ENCODE measurements at regions not wholly inside any gene's neighbourhood (a gene's known extent, or its start where the extent isn't known, plus 50 kb on each side); places are given as distances from the start of the nearest gene placed in this dataset.

GRCh38 chr14:40213701-40214100 lies 781.5 kb upstream of the FBXO33 start:
- no peak for DNase-seq (ENCODE audit: low spot score in 2 of 2)
- TF ChIP-seq CTCF (IDR thresholded peaks at IDR 0.05) (no peak), POLR2A (IDR thresholded peaks at IDR 0.05) (no peak)
- no peak overlapping the region for H3K4me3 ChIP-seq (ENCODE audit: low read depth, poor library complexity, severe bottlenecking)
- intact Hi-C loops (cut with DNase I; ENCODE audit: low total_unique reads) = no loop called here

DNA sequence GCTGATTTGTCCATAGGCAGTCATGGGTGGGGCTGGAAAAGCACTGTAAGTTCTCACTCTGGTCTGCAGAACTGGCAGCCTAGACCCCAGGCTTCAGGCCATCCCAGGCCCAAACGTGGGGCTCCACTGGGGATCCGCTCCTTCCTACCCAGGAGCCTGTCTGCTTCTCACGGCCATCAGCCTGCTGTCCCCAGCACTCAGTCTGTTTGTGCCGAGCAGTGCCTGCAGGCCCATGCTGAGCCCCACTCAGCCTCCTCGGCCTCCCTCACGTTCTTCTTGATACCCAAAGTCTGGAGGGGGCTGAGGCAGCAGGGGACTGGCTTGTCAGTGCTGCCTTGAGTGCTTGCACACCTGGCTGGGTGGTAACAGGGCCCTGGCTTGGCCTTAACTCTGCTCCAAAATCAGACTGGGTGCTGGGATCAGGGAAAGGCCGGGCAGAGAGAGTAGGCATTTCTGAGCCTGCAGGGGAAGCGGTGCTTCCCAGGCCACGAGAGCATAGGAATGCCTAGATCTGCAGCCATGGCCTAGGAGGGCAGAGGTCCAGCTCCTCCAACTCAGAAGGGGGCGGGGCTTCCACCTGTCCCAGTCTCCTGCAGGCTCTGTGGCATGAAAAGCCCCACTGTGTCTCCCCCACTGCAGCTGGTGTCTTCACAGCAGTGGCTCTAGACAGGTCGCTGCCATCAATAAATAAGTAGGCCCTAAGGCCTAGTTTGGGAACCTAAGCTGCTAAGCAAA lies 772.4 kb upstream of the FBXO33 start:
- no peak for DNase-seq (ENCODE audit: low spot score in 2 of 2)
- whole genome bisulfite sequencing, 2 donors = 76 to 85% methylated on average over 11 of the region's 11 CpGs
- TF ChIP-seq POLR2A (IDR thresholded peaks at IDR 0.05) = no peak
- no peak for TF ChIP-seq CTCF (IDR thresholded peaks at IDR 0.05)
- intact Hi-C loops (cut with DNase I; ENCODE audit: low total_unique reads) = no loop called here
- H3K4me3 ChIP-seq (ENCODE audit: low read depth, poor library complexity, severe bottlenecking) = no peak overlapping the region

GRCh38 chr14:40199101-40199500 lies 766.9 kb upstream of the FBXO33 start:
- 69 to 82% methylated on average over 1 of the region's 1 CpG for WGBS, 2 donors
- intact Hi-C loops (cut with DNase I; ENCODE audit: low total_unique reads) = no loop called here
- H3K4me3 ChIP-seq (ENCODE audit: low read depth, poor library complexity, severe bottlenecking) = no peak overlapping the region
- DNase-seq (ENCODE audit: low spot score in 2 of 2) = no peak
- TF ChIP-seq POLR2A (IDR thresholded peaks at IDR 0.05) (no peak), CTCF (IDR thresholded peaks at IDR 0.05) (no peak)

- H3K4me3 ChIP-seq (ENCODE audit: low read depth, poor library complexity, severe bottlenecking) = no peak overlapping the region
- intact Hi-C loops (cut with DNase I; ENCODE audit: low total_unique reads) = no loop called here
- WGBS, 2 donors = 44 to 52% methylated on average over 2 of the region's 2 CpGs
- no peak for TF ChIP-seq CTCF (IDR thresholded peaks at IDR 0.05)
- TF ChIP-seq POLR2A (IDR thresholded peaks at IDR 0.05) = no peak
- no peak for DNase-seq (ENCODE audit: low spot score in 2 of 2)
Measured at GRCh38 chr14:40197344-40197743, 765.1 kb upstream of the FBXO33 start.

DNA sequence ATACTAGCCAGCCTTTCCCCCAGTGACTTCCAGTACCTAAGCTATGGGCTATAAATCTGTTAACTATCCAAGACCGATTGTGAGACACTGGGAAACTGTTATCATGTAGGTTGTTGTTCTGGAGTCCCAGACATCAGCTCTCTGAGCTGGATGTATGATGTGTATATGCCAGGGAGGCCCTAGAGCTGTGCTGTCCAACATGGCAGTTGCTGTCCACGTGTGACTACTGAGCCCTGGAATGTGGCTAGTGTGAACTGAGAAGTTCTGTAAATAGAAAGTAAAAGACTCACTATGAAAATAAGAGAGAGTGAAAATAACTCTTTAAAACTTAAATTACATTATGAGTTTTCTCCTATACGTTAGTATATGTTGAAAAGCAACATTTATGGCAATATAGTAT lies 755.8 kb upstream of the FBXO33 start:
- WGBS, 2 donors = 70 to 74% methylated on average over 3 of the region's 3 CpGs
- intact Hi-C loops (cut with DNase I; ENCODE audit: low total_unique reads) = no loop called here
- TF ChIP-seq POLR2A (IDR thresholded peaks at IDR 0.05) (no peak), CTCF (IDR thresholded peaks at IDR 0.05) (no peak)
- DNase-seq (ENCODE audit: low spot score in 2 of 2) = no peak
- no peak overlapping the region for H3K4me3 ChIP-seq (ENCODE audit: low read depth, poor library complexity, severe bottlenecking)

DNA sequence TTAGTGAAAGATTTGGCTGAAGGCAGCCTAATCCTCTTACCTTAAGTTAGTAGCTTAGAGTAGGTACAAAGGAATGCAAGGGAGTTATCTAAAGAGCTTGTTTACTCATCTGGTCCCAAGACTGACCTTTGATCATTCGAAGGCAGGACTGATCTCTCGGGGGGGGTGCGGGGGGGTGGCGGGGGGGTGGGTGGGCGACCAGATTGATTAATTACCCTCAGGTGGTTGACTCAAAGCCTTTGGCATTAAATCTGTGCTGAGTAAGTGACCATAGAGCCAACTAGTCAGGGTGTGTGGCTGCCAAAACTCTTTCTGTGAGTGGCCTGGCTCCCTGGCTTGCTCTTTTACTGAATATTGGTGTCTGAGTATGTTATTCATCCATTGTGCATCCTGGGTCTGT lies 731.9 kb upstream of the FBXO33 start:
- TF ChIP-seq CTCF (IDR thresholded peaks at IDR 0.05) (no peak), POLR2A (IDR thresholded peaks at IDR 0.05) (no peak)
- no peak overlapping the region for H3K4me3 ChIP-seq (ENCODE audit: low read depth, poor library complexity, severe bottlenecking)
- intact Hi-C loops (cut with DNase I; ENCODE audit: low total_unique reads) = no loop called here
- 18 to 55% methylated on average over 3 to 5 of the region's 5 CpGs for WGBS, 2 donors
- DNase-seq (ENCODE audit: low spot score in 2 of 2) = no peak
